Esophagus squamous epithelium (tissue), 4 donors: ENCODE measurements at regions not wholly inside any gene's neighbourhood (a gene's known extent, or its start where the extent isn't known, plus 50 kb on each side); places are given as distances from the start of the nearest gene placed in this dataset.

Experiments used
- CTCF ChIP-seq, 6 experiments: fragments of 450-650 bp in 4 of 6; fragments of 200-600 bp in 2 of 6; sonication (generic) in 2 of 6; IDR thresholded peaks; one replicate each; pipeline ENCODE4 v1.5.1; 2016 to 2019; ENCODE audit warnings: antibody characterized with exemption in 6 of 6, mild to moderate bottlenecking in 4 of 6, moderate library complexity in 4 of 6
- POLR2A ChIP-seq, 4 donors: fragments of 450-650 bp; IDR thresholded peaks; one replicate each; pipeline ENCODE4 v1.6.1; 2017; ENCODE audit warnings: antibody characterized with exemption in 4 of 4, mild to moderate bottlenecking in 4 of 4, moderate library complexity in 3 of 4

GRCh38 chr3:145145461-145145860, 1015.5 kb downstream of the PLOD2 start:
- TF ChIP-seq CTCF (IDR thresholded peaks at IDR 0.05) (no peak), POLR2A (IDR thresholded peaks at IDR 0.05) (no peak)
